Fibroblast of skin of abdomen (primary cell): ENCODE measurements at regions not wholly inside any gene's neighbourhood (a gene's known extent, or its start where the extent isn't known, plus 50 kb on each side); places are given as distances from the start of the nearest gene placed in this dataset.
"Not testable (repeated sequence)": the region's sequence is repeated elsewhere in the genome, so short reads cannot be mapped to it uniquely, and the experiment has no call there.

Experiments
- DNase-seq: peaks from one replicate; pipeline ENCODE4 v3.0.0-alpha.2; 2013

- DNase-seq, result no peak
These were observed 51.6 kb upstream of the MPP7 start for GRCh38 chr10:28354511-28354910.

DNA sequence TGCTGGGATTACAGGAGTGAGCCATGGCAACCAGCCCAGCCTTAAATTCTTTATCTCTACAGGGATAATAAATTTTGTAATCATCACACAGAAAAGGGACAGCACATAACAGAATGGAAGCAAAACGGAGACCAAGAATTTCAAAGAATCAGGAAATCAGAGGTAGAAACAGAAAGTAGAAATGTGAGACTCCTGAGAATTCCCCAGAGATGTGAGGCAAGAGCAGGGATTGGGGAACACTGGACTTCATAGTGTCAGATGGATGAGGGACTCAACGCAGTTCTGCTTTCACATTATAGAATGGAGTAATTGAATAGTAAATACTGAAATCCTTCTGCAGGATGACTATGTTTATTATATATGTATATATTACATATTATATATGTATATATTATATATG, 52.5 kb upstream of the MPP7 start:
- DNase-seq, result no peak

- no peak for DNase-seq
These were observed 56.5 kb upstream of the MPP7 start for GRCh38 chr10:28359334-28359733.

DNA sequence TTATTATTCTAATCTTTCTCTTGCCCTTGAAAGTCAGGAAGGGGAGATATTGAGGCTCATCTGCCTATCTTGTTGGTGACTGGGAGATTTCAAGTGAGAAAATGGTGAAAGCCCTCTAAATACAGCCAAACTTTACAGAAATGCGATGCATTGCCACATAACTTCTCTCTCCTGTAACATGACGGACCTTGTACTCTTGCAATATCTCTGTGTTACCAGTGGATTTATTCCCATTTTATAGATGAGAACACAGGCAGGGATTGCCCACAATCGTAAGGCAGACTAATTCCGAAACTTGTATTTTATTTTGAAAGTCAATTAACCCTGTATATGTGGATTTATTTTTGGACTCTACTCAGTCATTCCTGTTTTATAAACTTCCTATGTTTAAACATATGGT, 57.3 kb upstream of the MPP7 start:
- DNase-seq, result no peak

GRCh38 chr10:28363376-28363775, 60.5 kb upstream of the MPP7 start:
- no peak for DNase-seq

DNA sequence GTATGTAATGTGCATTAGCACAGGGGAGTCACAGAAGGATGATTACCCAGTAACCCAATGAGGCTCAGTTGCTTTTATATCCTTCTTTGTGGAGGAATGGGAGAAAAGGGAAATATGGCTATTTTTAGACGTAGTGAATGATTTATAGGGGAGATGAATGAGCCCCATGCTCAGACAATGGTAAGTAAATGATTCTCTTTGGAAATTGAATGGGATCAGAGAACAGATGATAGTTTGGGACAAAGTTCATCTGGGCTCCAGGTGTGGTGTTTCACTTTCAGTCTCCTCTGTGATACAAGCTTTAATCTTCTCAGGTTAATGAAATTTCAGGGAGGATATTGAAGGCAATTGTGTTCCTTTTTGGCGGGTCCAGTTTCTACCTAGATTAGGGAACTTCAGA, 63.0 kb upstream of the MPP7 start:
- no peak for DNase-seq

- no peak for DNase-seq
These were observed 64.1 kb upstream of the MPP7 start for GRCh38 chr10:28366994-28367393.

- no peak for DNase-seq
These were observed 64.5 kb upstream of the MPP7 start for GRCh38 chr10:28367413-28367812.

DNA sequence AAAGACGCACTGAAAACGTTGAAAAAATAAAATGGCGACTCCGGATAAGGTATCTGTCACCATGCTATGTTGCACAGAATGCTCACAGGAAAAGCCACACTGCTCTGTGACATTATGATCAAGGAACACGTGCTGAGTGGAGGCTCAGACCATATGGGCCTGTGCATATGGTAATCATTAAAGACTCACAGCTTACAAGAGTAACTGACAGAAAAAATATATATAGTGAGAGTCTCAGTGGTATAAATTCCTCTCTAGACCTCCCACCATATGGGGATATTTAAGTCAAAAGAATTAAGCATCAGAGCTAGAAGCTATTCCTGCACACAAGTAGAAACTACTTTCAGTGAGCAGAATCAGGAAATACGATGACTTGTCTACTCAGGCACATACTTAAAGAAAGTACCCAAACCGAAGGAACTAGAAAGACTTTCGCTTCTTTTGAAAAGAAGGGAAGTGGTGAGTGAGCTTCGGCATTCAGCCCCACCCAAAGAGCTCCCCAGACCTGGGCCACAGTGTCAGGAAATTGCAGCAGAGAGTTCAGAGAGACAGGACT, 65.1 kb upstream of the MPP7 start:
- DNase-seq, result peak; percentile 82

- no peak for DNase-seq
These were observed 67.4 kb upstream of the MPP7 start for GRCh38 chr10:28370107-28370835.

- not testable (repeated sequence) for DNase-seq
These were observed 68.8 kb upstream of the MPP7 start for GRCh38 chr10:28371638-28372037.

- no peak for DNase-seq
These were observed 71.2 kb upstream of the MPP7 start for GRCh38 chr10:28374036-28374435.

DNA sequence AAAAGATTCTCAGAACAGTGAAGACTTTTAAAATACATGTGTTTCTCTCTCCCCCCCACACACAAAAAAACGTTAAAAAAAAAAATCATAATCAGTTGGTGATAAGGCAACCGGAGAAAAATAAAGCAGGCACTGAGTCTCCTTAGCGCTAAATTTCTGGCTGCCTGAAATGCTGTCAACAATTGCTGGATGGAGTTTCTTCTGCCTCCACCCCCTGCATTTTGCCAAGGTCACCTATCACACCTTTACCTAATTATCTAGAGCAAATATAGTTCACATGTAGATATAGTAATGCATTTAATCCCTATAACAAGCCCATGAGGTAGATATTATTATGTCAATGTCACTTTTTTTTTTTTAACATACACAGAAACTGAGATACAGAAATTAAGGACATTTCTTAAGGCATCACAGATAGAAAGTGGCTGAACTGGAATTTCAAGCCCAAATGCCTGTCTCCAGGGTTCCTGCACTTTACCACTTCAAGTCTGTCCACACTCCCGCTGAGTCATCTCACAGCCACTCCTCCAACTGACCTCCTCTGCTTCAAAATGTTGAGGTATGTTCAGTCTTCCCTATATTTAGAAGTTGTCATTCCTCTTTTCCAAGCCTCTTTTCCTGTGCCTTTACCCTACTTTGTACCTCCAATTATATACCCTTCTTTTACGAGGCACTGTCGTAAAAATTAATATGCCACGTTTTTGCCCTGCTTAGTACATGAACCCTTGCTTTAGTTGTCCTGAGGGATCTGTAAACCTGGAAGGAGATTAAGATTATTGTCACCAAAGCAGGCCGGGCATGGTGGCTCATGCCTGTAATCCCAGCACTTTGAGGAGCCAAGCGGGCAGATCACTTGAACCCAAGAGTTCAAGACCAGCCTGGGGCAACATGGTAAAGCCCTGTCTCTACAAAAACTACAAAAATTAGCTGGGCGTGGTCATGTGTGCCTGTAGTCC, 72.8 kb upstream of the MPP7 start:
- DNase-seq, result peak; percentile 55

DNA sequence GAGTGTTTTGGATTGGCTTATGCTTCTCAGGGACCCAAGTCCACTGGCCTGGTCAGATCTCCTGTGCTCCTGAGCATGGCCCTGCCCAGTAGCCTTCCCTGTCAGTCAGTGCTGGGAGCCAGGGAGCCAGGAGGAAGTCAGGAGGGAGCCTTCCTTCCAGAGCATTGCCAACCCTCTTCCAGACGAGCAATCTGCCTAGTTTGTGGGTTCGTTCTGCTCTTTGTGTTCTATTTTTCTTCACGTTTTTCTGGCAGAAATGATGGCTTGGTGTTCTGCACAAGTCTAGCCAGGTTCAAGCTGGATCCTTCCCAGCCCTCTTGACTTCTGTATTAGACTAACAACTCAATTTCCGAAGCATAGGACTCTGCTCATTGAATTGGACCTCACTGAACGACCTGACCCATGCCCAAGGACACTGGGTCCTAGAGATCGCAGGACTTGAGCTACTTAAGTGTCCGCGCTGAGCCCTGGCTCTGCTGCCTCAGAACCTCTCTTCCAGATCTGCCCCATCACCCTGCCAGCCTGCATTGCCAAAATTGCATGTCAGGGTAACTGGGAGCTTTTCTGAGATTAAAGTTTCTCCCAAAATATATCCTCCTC, 76.2 kb upstream of the MPP7 start:
- DNase-seq, result no peak

DNA sequence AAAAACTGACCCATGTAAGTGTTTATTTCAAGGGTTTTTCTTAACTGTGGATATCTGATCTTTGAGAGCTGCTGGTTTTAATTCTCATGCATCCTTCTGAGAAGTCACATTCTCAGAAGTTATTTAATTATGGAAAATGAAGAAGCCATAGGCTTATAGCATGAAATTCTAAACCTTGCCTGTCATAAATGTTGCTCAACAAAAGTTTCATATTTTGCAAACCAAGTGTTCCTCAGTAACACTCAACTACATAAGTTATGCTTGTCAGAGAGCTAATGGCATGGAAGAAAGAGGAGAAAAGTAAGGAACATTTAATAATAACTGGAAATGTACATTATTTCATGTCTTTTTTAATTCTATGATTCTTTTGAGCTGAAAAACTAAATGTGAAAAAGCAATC, 78.6 kb upstream of the MPP7 start:
- DNase-seq, result no peak

GRCh38 chr10:28381903-28382347, 79.1 kb upstream of the MPP7 start:
- DNase-seq, result peak; percentile 87

GRCh38 chr10:28382525-28383269, 79.8 kb upstream of the MPP7 start:
- DNase-seq, result peak; percentile 61

- DNase-seq, result no peak
These were observed 81.7 kb upstream of the MPP7 start for GRCh38 chr10:28384557-28384956.

DNA sequence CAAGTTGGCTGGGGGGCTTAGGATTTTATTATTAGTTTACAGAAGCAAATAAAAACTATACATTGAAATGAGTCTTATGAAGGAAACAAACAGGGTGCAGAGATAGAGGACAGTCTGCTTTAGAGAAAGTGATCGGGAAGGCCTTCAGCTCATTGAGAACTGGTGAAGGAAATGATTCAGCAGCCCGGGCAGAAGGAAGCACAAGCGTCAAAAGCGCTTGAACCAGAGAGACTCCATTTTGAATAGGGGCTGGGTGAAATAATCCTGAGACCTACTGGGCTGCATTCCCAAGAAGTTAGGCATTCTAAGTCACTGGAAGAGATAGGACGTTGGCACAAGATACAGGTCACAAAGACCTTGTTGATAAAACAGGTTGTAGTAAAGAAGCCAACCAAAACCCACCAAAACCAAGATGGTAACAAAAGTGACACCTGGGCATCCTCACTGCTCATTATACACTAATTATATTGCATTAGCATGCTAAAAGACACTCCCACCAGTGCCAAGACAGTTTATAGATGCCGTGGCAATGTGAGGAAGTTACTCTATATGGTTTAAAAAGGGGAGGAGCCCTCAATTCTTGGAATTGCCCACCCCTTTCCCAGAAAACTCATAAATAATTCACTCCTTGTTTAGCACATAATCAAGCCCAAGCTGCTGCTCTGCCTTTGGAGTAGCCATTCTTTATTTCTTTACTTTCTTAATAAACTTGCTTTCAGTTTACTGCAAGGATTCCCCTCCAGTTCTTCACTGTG, 83.1 kb upstream of the MPP7 start:
- DNase-seq, result no peak

DNA sequence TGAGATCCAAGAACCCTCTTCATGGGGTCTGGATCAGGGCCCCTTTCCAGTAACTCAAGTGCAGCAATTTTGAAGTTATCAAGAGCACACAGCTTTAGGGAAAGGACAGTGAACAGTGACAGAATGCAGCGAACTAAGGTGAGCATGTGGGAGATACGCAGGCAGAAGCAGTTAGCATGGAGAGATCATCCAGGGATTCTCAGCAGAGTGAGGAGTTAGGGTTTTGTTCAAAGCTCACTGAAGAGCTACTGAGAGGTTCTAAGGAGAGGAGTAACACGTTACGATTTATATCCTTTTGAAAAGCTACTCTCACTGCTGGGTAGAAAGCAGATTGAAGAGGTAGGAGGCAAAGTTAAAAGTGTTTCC, 83.6 kb upstream of the MPP7 start:
- no peak for DNase-seq

- no peak for DNase-seq
These were observed 84.3 kb upstream of the MPP7 start for GRCh38 chr10:28387140-28387539.

GRCh38 chr10:28391283-28391682, 88.4 kb upstream of the MPP7 start:
- no peak for DNase-seq
